KG1 (cell line): ENCODE measurements at regions not wholly inside any gene's neighbourhood (a gene's known extent, or its start where the extent isn't known, plus 50 kb on each side); places are given as distances from the start of the nearest gene placed in this dataset.

ENCODE experiments used
- DNase-seq: peaks from one replicate; lab custom pipeline; 2025; lab: John Stamatoyannopoulos, UW

GRCh38 chr15:69505956-69506556 is 53.4 kb downstream of the RPLP1 start:
- no peak for DNase-seq

DNA sequence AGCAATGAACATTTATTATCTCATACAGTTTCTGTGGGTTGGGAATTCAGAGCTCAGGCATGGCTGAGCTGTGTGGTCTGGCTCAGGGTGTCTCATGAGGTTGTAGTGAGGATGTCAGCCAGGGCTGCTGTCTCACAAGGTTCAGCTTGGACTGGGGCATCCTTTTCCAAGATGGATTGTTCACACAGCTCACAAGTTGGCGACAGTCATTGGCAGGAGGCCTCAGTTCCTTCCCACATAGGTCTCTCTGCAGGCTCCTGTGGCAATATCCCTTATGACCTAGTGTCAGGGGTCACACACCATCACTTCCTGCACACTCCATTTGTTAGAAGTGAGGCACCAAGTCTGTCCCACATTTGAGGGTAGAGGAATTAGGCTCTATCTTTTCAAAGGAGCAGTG is 56.0 kb downstream of the RPLP1 start:
- no peak for DNase-seq

- DNase-seq, result no peak
Measured at GRCh38 chr15:69509131-69509530, 56.5 kb downstream of the RPLP1 start.

DNA sequence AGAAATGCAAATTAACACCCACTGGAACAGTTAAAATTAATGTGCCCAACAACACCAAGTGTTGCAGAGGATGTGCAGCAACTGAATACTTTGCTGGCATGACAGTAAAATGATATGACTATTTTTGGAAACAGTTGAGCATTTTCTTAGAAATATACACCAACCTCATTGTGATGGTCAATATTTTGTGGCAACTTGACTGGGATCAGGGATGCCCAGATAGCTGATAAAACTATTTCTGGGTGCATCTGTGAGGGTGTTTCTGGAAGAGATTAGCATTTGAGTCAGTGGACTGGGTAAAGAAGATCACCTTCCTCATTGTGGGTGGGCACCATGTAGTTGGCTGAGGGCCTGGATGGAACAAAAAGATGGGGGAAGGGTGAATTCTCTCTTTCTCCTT is 57.9 kb downstream of the RPLP1 start:
- no peak for DNase-seq

DNA sequence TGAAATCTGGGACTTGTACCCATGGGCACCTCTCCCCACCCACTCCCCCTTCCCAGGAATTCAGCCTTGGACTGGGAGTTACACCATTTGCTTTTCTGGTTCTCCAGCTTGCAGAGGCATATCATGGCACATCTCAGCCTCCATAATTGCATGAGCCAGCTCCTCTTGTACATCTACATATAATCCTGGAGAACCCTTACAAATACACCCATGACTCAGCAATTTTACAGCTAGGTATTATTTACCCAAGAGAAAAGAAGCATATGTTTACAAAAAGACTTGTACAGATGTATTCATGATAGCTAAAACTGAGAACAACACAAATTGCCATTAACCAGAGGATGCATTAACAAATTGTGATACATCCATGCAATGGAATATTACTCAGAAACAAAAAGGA is 58.4 kb downstream of the RPLP1 start:
- no peak for DNase-seq

GRCh38 chr15:69511716-69512340 is 59.2 kb downstream of the RPLP1 start:
- no peak for DNase-seq

GRCh38 chr15:69513450-69513960 is 60.9 kb downstream of the RPLP1 start:
- DNase-seq, result no peak

- DNase-seq, result no peak
Measured at GRCh38 chr15:69513986-69514385, 61.4 kb downstream of the RPLP1 start.

DNA sequence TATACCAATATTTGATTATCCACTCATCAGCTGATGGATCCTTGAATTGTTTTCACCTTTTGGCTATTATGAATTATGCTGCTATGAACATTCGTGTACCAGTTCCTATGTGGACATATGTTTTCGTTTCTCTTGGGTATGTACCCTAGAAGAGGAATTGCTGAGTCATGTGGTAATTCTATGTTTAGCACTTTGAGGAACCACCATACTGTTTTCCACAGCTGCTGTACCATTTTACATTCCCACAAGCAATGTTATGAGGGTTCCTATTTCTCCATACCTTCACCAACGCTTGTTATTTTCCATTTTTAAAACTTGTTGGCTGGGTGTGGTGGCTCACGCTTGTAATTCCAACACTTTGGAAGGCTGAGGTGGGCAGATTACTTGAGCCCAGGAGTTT is 62.9 kb downstream of the RPLP1 start:
- DNase-seq, result no peak

GRCh38 chr15:69515926-69516325 is 63.3 kb downstream of the RPLP1 start:
- no peak for DNase-seq

DNA sequence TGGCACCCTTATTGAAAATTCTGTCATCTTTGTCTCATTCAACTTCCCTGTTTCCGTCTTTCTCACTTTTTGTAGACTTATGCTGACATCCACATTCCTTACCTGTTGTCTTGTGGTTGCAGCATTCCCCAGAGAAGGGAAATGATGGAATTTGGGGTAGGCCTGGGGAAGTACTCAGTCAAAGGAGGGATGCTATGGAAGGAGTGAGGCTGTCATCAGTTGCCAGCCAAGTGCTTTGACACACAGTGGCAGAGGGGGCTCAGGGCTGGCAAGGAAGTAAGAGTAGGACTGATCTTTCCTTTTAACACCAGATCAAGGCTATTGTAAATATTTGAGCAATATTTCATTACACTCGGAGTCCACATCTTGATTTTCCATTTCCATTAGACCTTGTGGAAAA is 64.4 kb downstream of the RPLP1 start:
- DNase-seq, result no peak

DNA sequence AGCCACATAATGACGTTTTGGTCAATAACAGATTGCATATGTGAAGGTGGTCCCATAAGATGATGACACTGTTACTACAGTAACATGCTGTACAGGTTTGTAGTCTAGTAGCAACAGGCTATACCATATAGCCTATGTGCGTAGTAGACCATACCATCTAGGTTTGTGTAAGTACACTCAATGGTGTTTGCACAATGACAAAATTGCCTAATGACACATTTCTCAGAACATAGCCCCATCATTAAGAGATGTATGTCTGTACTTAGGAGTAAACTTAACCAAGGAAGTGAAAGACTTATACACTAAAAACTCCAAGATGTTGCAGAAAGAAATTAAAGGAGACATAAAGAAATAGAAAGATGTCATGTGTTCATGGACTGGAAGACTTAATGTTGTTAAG is 66.2 kb downstream of the RPLP1 start:
- no peak for DNase-seq

DNA sequence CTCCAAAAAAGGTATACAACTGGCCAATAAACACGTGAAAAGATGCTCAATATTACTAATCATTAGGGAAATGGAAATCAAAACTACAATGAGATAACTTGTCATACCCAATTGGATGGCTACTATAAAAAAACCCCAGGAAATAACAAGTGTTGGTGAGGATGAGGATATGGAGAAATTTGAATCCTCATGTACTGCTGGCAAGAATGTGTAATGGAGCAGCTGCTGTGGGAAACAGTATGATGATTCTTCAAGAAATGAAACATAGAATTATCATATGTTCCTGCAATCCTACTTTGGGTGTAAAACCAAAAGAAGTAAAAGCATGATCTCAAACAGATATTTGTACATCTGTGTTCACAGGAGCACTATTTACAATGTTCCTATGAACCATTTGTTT is 67.4 kb downstream of the RPLP1 start:
- no peak for DNase-seq

DNA sequence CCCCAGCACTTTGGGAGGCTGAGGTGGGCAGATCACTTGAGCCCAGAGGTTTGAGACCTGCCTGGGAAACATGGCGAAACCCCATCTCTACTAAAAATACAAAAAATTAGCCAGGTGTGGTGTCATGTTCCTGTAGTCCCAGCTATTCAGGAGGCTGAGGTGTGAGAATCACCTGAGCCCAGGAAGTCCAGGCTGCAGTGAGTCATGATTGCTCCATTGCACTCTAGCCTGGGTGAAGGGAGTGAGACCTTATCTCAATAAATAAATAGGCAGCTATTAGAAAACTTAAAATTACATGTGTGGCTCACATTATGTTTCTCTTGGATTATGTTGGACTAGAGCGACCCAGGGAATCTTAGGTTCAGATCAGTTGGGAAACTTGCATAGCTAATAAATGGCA is 69.7 kb downstream of the RPLP1 start:
- DNase-seq, result no peak

DNA sequence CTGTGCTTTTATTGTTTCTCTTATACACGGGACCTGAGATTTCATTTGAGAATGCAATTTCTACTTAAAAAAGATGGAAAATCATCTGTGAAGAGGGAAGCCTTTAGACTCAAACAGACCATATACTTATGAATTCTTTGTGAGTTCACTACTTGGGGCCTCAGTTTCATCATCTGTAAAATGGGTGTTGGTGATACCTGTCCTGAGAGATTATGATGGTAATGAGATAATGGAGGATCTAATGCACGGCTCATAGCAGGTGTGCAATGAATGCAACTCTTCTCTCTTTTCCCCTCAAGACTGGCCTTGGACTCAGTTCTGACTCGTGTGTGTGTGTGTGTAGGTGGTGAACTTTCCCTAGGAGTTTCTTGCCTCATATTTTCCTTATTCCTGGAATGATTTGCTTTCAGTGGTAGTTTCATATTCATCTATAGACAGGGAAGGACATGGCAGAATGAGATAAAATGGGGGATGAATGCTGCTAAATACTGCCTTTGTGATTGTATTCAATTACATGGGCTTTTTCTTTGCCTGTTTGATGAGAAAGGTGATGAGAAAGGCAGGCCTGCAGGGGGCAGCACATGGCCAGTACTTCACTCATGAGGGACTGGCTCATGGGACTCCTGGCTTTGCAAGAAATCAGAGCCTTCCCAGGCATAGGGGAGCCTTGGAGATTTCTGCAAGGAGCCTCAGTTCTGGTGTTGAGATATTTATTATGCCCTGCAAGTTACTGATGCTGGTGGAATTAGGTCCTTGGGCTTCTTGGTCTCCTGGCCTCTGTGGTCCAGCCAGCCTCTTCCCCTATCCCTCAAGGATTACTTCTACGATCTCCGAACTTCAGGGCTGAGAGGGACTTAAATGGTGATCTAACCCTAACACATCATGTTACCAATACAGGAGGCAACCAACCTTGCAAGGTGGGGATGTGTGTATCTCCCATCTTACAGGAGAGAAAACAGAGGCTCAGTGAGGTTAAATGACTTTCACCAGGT is 70.7 kb downstream of the RPLP1 start:
- DNase-seq, result peak; percentile 17

- DNase-seq, result no peak
Measured at GRCh38 chr15:69524296-69524695, 71.7 kb downstream of the RPLP1 start.

GRCh38 chr15:69524814-69525213 is 72.2 kb downstream of the RPLP1 start:
- no peak for DNase-seq

- no peak for DNase-seq
Measured at GRCh38 chr15:69525543-69525942, 72.9 kb downstream of the RPLP1 start.

DNA sequence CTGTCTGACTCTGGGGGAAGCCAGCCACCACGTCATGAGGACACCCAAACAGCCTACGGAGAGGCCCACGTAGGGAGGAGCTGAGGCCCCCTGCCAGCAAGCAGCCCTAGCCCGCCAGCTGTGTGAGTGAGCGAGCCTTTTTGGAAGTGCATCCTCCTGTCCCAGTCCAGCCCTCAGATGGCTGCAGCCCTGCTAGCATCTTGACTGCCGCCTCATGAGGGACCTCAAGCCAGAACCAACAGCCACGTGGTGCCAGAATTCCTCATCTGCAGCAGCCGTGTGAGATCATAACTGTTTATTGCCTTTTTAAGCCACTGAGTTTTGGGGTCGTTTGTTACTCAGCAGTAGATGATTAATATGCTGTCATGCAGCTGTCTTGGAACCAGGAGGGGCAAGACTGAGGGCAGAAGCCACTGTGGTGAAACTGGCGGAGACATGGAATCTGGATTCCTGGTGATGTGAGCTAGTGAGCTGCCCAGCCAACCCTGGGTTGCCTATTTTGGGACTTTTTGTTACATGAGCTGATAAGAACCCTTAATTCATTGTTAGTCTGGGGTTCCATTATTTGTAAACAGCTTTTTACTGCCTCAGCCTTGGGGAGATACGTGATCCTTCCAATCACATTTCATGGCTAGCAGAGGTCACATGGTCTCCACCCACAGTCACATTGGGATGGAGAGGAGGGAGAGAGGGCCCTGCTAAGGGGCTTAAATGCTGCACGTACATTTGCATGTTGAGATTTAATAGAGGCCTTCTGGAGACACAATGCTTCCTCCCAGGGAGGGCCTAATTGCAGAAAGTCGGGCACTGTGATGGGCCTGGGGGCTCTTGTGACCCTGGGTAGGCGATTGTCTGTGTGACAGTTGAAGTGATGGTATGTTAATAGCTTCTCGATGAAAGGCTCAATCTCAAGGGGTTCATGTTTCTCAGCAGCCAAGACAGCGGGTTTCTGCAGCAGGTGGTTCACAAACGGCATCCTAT is 73.8 kb downstream of the RPLP1 start:
- DNase-seq, result no peak

GRCh38 chr15:69529141-69529540 is 76.5 kb downstream of the RPLP1 start:
- DNase-seq, result no peak

- no peak for DNase-seq
Measured at GRCh38 chr15:69529961-69530633, 77.5 kb downstream of the RPLP1 start.
